Neural progenitor cell (in vitro differentiated cells): ENCODE measurements at regions not wholly inside any gene's neighbourhood (a gene's known extent, or its start where the extent isn't known, plus 50 kb on each side); places are given as distances from the start of the nearest gene placed in this dataset.

Experiments
- EZH2 ChIP-seq: fragments of 200-600 bp; sonication (generic); IDR thresholded peaks from 2 replicates; pipeline ENCODE4 v1.6.1; 2017; ENCODE audit warnings: antibody characterized with exemption, mild to moderate bottlenecking, moderate library complexity
- TF ChIP-seq, protein P1 (sequence below): fragments of 200-600 bp; sonication (generic); IDR thresholded peaks from 2 replicates; pipeline ENCODE4 v1.5.1; 2017; ENCODE audit warnings: antibody characterized with exemption, mild to moderate bottlenecking

DNA sequence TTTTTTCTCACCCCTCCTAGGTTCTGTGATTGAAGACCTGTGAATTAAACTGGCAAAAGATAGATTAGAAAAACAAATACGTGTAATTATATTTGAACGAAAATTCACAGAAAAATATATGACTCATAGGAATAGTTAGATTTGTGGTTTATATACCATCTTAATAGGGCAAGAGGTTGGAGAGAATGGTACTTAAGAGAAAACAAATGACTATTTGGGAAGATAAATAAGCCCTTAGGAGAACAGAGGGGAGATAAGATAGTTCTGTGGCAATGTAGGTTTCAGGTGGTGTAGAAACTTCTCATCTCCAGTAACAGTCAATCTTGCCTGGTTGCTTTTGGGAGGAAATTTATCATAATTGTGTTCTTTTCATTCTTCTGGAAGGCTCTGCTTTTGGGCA is 122.0 kb downstream of the PRDM9 start:
- TF ChIP-seq, protein P1, sequence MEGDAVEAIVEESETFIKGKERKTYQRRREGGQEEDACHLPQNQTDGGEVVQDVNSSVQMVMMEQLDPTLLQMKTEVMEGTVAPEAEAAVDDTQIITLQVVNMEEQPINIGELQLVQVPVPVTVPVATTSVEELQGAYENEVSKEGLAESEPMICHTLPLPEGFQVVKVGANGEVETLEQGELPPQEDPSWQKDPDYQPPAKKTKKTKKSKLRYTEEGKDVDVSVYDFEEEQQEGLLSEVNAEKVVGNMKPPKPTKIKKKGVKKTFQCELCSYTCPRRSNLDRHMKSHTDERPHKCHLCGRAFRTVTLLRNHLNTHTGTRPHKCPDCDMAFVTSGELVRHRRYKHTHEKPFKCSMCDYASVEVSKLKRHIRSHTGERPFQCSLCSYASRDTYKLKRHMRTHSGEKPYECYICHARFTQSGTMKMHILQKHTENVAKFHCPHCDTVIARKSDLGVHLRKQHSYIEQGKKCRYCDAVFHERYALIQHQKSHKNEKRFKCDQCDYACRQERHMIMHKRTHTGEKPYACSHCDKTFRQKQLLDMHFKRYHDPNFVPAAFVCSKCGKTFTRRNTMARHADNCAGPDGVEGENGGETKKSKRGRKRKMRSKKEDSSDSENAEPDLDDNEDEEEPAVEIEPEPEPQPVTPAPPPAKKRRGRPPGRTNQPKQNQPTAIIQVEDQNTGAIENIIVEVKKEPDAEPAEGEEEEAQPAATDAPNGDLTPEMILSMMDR, result no peak
- TF ChIP-seq EZH2, result no peak
